ENCODE measurements at regions not wholly inside any gene's neighbourhood (a gene's known extent, or its start where the extent isn't known, plus 50 kb on each side); places are given as distances from the start of the nearest gene placed in this dataset.

DNA sequence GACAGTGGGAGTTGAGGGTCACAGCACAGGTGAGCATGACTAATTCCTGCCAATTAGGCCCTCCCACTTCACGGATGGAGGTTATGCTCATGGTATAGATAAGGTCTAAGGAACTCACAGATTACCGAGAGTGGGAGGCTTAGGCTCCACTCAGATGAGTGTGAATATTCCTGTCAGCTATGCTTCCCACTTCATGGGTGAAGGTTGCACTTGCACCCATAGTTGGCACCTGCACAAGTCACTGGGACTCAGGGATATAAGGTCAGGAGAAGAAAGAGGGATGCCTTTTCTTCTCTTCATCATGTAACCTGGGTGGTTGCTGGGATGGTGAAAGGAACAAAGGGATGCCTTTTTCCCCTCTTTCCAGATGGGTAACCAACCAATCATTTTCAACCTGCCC is 264.9 kb upstream of the TNC start:
- H3K4me2 ChIP-seq = no peak overlapping the region
- no peak overlapping the region for H3K4me3 ChIP-seq (IDR thresholded peaks at IDR 0.05; ENCODE audit: insufficient read depth, low read depth, low read length)
- no peaks in the 10 kb centered on the region for H4K20me1 ChIP-seq (ENCODE audit: insufficient read depth)
- H3K27me3 ChIP-seq (ENCODE audit: insufficient read depth, low read depth) = no peaks in the 10 kb centered on the region
- H3K79me2 ChIP-seq (ENCODE audit: insufficient read depth, low read depth) = no peaks in the 10 kb centered on the region
- H3K27ac ChIP-seq = no peak overlapping the region
- TF ChIP-seq, protein P1, sequence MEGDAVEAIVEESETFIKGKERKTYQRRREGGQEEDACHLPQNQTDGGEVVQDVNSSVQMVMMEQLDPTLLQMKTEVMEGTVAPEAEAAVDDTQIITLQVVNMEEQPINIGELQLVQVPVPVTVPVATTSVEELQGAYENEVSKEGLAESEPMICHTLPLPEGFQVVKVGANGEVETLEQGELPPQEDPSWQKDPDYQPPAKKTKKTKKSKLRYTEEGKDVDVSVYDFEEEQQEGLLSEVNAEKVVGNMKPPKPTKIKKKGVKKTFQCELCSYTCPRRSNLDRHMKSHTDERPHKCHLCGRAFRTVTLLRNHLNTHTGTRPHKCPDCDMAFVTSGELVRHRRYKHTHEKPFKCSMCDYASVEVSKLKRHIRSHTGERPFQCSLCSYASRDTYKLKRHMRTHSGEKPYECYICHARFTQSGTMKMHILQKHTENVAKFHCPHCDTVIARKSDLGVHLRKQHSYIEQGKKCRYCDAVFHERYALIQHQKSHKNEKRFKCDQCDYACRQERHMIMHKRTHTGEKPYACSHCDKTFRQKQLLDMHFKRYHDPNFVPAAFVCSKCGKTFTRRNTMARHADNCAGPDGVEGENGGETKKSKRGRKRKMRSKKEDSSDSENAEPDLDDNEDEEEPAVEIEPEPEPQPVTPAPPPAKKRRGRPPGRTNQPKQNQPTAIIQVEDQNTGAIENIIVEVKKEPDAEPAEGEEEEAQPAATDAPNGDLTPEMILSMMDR (conservative IDR thresholded peaks at IDR 0.05; ENCODE audit: low read depth, low read length) = no peak
- H3K9ac ChIP-seq = no peak overlapping the region
- H2AFZ ChIP-seq (ENCODE audit: low read depth) = no peak overlapping the region
- no peaks in the 10 kb centered on the region for H3K36me3 ChIP-seq (ENCODE audit: insufficient read depth)
- no peaks in the 10 kb centered on the region for H3K4me1 ChIP-seq (ENCODE audit: low read depth, poor library complexity, severe bottlenecking)

DNA sequence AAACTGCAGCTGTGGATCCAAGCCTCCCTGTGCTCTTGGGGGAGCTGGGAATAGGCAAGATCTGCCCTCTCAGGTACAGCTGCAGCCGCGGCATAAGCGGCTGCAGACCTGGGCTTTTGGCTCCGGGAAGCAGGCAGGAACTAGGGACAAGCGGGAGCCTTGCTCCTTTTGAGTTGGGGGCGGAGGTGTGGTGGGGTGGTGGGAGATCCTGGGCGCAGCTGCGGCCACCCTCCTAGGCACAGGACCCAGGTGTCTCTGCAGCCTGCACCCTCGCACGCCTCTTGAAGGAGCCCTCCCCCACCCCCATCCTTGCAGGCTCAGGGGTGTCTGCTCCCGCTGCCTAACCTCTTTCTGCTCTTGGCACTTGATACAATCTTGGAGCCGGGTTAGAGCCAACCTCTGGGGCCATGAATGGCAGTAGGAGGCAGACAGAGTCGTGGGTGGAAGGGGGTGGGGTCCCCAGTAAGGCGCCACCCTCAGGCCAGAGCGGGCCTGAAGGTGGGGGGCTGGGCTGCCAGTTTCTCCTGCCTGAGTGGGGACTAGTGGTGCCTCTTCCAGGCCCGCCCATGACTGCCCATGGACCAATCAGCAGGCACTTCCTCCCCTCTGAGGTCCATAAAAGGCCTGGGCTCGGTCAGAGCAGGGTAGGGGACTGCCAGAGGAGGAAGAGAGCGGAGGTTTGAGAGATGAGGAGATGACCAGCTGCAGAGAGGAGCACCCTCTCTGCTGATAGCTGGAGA is 267.6 kb upstream of the TNC start:
- H3K4me1 ChIP-seq (ENCODE audit: low read depth, poor library complexity, severe bottlenecking) = no peaks in the 10 kb centered on the region
- no peak overlapping the region for H3K9ac ChIP-seq
- H2AFZ ChIP-seq (ENCODE audit: low read depth) = no peak overlapping the region
- TF ChIP-seq, protein P1 (conservative IDR thresholded peaks at IDR 0.05; ENCODE audit: low read depth, low read length) = no peak
- H3K27ac ChIP-seq = no peak overlapping the region
- H4K20me1 ChIP-seq (ENCODE audit: insufficient read depth) = no peaks in the 10 kb centered on the region
- no peak overlapping the region for H3K4me3 ChIP-seq (IDR thresholded peaks at IDR 0.05; ENCODE audit: insufficient read depth, low read depth, low read length)
- H3K27me3 ChIP-seq (ENCODE audit: insufficient read depth, low read depth) = no peaks in the 10 kb centered on the region
- H3K79me2 ChIP-seq (ENCODE audit: insufficient read depth, low read depth) = no peaks in the 10 kb centered on the region
- H3K4me2 ChIP-seq = no peak overlapping the region
- H3K36me3 ChIP-seq (ENCODE audit: insufficient read depth) = no peaks in the 10 kb centered on the region

DNA sequence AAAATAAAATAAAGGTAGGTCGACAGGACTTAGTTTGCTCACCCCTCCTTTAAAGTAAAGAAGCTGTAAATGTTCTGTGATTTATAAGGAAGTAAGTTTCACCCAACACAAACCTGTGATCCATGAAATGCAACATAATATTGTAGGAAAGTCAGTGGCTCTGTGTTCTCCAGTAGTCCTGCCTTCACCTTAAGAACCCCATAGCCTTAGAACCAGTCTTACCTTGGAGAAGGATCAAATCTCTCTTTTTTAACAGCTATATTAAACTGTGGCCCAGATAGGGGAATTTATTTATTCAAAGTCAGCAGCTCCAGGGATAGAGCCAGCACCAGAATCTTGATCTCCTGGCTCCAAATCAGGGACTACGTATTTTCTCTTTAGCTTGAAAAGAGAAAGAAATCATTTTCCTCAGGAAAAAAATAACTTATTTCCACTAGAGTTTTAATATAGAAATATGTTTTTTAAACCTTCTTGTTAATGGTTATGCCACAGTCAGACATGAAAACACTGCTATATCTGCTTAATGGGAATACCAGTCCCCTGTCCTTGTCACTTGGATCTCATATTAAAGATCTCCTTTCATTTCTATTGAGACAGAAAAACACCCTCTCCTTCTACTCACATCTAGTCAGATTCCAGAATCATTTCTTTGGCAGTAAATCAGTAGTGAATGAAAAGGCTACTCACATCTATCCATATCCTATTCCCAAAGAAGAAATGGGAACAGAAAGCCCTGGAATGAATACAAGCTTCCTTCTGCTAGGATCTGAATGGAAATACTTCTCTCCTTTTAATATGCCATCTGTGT is 269.2 kb upstream of the TNC start:
- no peak overlapping the region for H2AFZ ChIP-seq (ENCODE audit: low read depth)
- H3K79me2 ChIP-seq (ENCODE audit: insufficient read depth, low read depth) = no peaks in the 10 kb centered on the region
- H3K4me2 ChIP-seq = no peak overlapping the region
- TF ChIP-seq, protein P1 (conservative IDR thresholded peaks at IDR 0.05; ENCODE audit: low read depth, low read length) = no peak
- H3K27me3 ChIP-seq (ENCODE audit: insufficient read depth, low read depth) = no peaks in the 10 kb centered on the region
- no peak overlapping the region for H3K4me3 ChIP-seq (IDR thresholded peaks at IDR 0.05; ENCODE audit: insufficient read depth, low read depth, low read length)
- H4K20me1 ChIP-seq (ENCODE audit: insufficient read depth) = no peaks in the 10 kb centered on the region
- no peak overlapping the region for H3K9ac ChIP-seq
- no peaks in the 10 kb centered on the region for H3K4me1 ChIP-seq (ENCODE audit: low read depth, poor library complexity, severe bottlenecking)
- no peak overlapping the region for H3K27ac ChIP-seq
- H3K36me3 ChIP-seq (ENCODE audit: insufficient read depth) = no peaks in the 10 kb centered on the region

DNA sequence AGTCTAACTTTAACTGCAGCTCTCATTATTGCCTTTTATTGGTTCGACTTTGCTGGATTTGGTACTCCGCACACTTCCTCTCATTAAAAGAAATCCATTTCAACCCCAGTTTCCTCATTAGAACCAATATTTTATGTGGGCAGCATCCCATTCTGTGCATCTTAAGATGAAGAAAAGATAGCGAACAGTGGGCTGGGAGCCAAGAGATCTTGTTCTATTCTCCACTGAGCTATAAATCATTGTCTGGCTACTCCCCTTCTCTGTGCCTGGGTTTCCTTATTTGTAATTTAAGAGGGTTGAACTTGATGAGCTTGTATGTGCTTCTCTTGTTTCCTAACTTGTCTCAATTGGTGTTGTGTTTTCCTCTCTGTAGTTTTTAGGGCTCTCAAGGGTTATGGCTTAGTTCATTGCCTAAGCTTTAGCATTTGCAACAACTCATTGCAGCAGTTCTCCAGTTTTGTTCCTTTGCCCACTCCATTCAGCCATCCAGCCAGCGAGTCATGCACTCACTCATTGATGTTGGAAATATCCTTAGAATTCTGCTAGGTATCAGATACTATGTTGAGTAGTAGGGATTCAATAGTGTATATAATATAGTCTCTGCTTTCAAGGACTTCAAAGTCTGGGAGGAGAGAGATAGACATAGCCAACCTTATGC is 273.3 kb upstream of the TNC start:
- H2AFZ ChIP-seq (ENCODE audit: low read depth) = no peak overlapping the region
- H3K4me3 ChIP-seq (IDR thresholded peaks at IDR 0.05; ENCODE audit: insufficient read depth, low read depth, low read length) = no peak overlapping the region
- H3K4me1 ChIP-seq (ENCODE audit: low read depth, poor library complexity, severe bottlenecking) = peaks cover 6% of the 10 kb centered on the region
- H3K27ac ChIP-seq = no peak overlapping the region
- no peak overlapping the region for H3K4me2 ChIP-seq
- no peaks in the 10 kb centered on the region for H3K27me3 ChIP-seq (ENCODE audit: insufficient read depth, low read depth)
- TF ChIP-seq, protein P1 (conservative IDR thresholded peaks at IDR 0.05; ENCODE audit: low read depth, low read length) = no peak
- no peaks in the 10 kb centered on the region for H3K36me3 ChIP-seq (ENCODE audit: insufficient read depth)
- H4K20me1 ChIP-seq (ENCODE audit: insufficient read depth) = no peaks in the 10 kb centered on the region
- no peak overlapping the region for H3K9ac ChIP-seq
- H3K79me2 ChIP-seq (ENCODE audit: insufficient read depth, low read depth) = no peaks in the 10 kb centered on the region
